ENCODE measurements at regions not wholly inside any gene's neighbourhood (a gene's known extent, or its start where the extent isn't known, plus 50 kb on each side); places are given as distances from the start of the nearest gene placed in this dataset.

DNA sequence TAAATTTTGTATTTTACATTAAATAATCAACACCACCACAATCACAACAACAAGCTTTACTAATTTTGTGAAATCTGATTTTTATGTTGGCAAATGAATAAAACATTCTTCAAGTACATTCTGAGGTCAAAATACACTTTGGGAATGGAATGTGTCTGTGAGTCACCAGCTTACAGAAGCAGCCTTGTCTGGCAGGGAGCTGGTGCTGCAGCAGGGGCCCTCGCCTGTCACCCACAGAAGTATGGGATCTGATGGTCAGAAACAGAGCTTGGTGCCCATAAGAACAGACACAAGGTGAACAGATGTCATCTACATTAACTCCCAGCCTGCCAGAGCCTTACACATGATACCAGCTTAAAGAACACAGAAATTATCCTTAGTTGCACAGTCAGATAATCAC is 496.9 kb downstream of the CCSER2 start:
- TF ChIP-seq, protein P1, sequence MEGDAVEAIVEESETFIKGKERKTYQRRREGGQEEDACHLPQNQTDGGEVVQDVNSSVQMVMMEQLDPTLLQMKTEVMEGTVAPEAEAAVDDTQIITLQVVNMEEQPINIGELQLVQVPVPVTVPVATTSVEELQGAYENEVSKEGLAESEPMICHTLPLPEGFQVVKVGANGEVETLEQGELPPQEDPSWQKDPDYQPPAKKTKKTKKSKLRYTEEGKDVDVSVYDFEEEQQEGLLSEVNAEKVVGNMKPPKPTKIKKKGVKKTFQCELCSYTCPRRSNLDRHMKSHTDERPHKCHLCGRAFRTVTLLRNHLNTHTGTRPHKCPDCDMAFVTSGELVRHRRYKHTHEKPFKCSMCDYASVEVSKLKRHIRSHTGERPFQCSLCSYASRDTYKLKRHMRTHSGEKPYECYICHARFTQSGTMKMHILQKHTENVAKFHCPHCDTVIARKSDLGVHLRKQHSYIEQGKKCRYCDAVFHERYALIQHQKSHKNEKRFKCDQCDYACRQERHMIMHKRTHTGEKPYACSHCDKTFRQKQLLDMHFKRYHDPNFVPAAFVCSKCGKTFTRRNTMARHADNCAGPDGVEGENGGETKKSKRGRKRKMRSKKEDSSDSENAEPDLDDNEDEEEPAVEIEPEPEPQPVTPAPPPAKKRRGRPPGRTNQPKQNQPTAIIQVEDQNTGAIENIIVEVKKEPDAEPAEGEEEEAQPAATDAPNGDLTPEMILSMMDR (IDR thresholded peaks at IDR 0.05; ENCODE audit: extremely low read depth, missing control alignments) = no peak
- no peak for DNase-seq (ENCODE audit: low spot score)

DNA sequence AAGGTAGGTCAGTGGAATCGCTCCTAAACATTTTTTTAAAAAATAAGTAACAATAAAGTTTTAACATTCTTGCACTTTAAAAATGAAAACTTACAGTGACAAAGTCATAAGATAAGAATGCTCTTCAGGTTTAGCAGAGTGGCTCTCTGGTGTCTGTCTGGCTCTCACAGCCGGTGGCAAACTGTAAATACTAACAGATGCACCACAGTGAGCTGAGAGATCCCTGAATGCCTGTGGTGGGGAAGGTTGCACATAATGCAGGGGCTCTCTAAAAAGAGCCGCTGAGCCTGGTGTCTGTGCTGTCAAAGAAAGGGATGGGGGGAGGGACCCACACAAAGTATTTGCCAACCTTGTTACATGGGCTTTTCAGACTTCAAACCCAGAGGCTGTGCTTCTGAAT is 498.3 kb downstream of the CCSER2 start:
- TF ChIP-seq, protein P1 (IDR thresholded peaks at IDR 0.05; ENCODE audit: extremely low read depth, missing control alignments) = no peak
- DNase-seq (ENCODE audit: low spot score) = no peak

DNA sequence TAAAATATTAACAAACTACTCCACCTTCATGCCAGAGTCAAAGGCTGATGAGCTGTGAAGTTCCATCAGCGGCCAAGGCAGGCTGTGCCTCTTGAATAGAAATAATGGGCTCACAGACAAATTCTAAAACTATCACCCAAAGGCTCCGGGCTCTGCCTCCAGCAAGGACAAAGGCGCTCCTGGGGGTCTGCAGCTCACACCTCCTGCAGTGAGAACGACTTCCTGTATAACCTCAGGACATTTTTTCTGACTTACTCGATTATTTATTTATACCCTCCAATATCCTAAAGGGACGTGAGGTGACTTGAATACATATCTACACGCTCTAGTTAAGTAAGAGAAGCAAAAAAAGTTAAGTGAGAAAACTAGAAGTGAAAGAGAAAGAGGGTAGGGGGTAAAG is 500.7 kb downstream of the CCSER2 start:
- TF ChIP-seq, protein P1 (IDR thresholded peaks at IDR 0.05; ENCODE audit: extremely low read depth, missing control alignments) = no peak
- no peak for DNase-seq (ENCODE audit: low spot score)

DNA sequence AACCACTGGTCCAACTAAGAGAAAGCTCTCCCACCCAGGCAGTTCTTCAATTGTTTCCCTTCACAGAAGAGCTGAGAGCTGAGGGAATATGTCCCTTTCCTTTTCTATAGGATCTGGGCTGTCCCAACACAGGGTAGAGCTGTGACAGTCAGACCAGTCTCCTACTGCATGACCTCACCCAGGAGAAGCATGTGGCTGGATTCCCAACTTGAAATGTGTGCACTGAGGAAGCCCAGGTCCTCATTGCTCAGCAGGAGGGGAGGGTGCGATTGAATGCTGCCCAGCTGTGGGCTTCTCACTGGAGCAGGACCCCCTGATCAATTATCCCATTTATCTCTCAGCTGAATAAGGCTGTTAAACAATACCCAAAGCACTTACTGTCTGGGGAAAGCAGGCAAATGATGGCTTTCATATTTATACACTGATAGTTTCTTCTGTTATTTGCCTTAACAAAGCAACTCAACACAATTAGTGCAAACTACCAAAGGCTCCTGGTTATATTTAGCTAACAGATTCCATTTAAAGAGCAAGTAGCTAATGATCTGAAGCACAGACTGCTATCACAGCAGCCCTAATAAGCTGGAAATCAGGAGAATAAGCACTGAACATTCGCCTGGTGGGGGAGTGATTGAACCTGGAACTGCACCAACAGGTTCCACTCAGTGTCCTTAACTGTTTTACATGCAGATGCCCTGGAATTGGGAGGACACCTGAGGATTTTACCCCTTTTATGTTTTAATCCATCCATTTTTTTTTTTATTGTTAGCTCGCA is 508.8 kb downstream of the CCSER2 start:
- no peak for DNase-seq (ENCODE audit: low spot score)
- TF ChIP-seq, protein P1 (IDR thresholded peaks at IDR 0.05; ENCODE audit: extremely low read depth, missing control alignments) = no peak

DNA sequence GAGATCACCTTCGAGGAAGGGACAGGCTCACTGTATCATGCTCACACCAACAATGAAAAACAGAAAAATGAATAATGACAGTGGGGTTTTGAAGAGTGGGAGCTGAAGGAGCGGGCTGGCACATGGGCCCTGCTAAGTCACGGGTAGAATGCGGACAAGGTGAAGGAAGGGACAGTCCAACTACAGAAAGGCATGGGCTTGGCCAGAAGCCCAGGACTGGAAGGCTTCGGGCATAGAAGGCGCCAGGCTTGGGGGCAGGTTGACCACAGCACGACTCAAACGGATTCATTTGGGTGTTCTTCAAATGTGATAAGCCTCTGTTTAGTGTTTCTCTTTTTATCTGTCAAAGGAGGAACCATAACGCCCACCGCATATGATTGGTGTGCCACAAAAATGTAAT is 509.5 kb downstream of the CCSER2 start:
- no peak for DNase-seq (ENCODE audit: low spot score)
- TF ChIP-seq, protein P1 (IDR thresholded peaks at IDR 0.05; ENCODE audit: extremely low read depth, missing control alignments) = no peak

DNA sequence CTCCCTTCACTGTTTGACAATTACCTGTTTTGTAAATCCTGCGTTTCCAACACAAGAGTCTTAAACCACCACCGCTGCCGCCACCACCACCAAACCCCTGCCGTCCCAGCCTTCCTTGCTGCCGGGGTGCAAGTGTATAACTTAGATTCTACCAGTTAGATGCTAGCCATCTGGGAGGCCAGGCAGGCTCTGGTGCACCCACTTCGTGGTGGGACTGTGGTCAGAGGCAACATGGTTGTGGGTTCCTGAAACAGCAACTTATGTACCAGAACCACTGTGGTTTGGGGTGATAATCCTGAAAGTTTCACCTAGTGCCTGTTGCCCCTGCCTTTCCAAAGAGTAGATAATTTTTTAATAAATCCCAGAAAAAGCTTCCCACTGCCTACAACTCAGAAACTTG is 510.5 kb downstream of the CCSER2 start:
- no peak for DNase-seq (ENCODE audit: low spot score)

DNA sequence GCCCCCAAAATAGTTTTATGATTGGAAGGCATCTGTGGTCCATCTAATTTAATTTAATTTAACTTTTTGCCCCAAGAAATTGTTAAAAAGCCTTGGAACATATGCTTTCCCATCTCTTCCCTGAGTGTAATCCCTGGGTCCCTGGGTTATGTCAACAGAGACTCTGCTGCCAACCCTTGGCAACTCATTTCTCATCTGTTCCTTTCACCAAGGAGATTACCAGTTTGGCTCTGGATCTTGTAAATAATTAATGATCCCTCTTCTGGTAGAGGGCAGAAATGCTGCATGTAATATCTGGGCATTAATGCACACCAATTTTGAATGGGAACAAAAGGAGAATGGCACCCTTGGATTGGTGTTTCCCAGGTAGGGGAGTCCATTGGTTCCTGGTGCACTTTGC is 514.2 kb downstream of the CCSER2 start:
- TF ChIP-seq, protein P1 (IDR thresholded peaks at IDR 0.05; ENCODE audit: extremely low read depth, missing control alignments) = no peak
- DNase-seq (ENCODE audit: low spot score) = no peak

More for the DNA sequence above, 510.5 kb downstream of the CCSER2 start:
- TF ChIP-seq, protein P1 (IDR thresholded peaks at IDR 0.05; ENCODE audit: extremely low read depth, missing control alignments) = no peak

All from GM20000 (cell line).